Mononuclear cell (primary cell): ENCODE measurements at regions not wholly inside any gene's neighbourhood (a gene's known extent, or its start where the extent isn't known, plus 50 kb on each side); places are given as distances from the start of the nearest gene placed in this dataset.

Experiments
- H3K27me3 ChIP-seq: 2 replicates; pipeline ENCODE4 v1.6.0; 2011; ENCODE audit warnings: low read length, control low read depth; ENCODE audit not compliant: insufficient read depth
- H3K4me1 ChIP-seq: 2 replicates; pipeline ENCODE4 v1.5.1; 2011; ENCODE audit warnings: mild to moderate bottlenecking, low read length, control low read depth; ENCODE audit not compliant: insufficient read depth
- H3K4me3 ChIP-seq: 2 replicates; pipeline ENCODE4 v1.5.1; 2011; ENCODE audit warnings: mild to moderate bottlenecking, low read length, moderate library complexity
- H3K9me3 ChIP-seq: 2 replicates; pipeline ENCODE4 v1.5.1; 2011; ENCODE audit warnings: low read depth, mild to moderate bottlenecking, control low read depth, low read length

GRCh38 chr3:66667263-66667662, 166.4 kb upstream of the LRIG1 start:
- Histone ChIP-seq H3K4me1 (no peaks in the 10 kb centered on the region), H3K9me3 (no peaks in the 10 kb centered on the region), H3K27me3 (no peaks in the 10 kb centered on the region), H3K4me3 (no peak overlapping the region)

GRCh38 chr3:66671291-66671690, 170.5 kb upstream of the LRIG1 start:
- Histone ChIP-seq H3K9me3 (no peaks in the 10 kb centered on the region), H3K27me3 (no peaks in the 10 kb centered on the region), H3K4me1 (no peaks in the 10 kb centered on the region), H3K4me3 (no peak overlapping the region)

GRCh38 chr3:66672830-66673229, 172.0 kb upstream of the LRIG1 start:
- H3K9me3 ChIP-seq = no peaks in the 10 kb centered on the region
- H3K27me3 ChIP-seq = peaks cover 3% of the 10 kb centered on the region
- no peaks in the 10 kb centered on the region for H3K4me1 ChIP-seq
- no peak overlapping the region for H3K4me3 ChIP-seq

GRCh38 chr3:66673293-66673692, 172.5 kb upstream of the LRIG1 start:
- no peak overlapping the region for H3K4me3 ChIP-seq
- peaks cover 3% of the 10 kb centered on the region for H3K27me3 ChIP-seq
- no peaks in the 10 kb centered on the region for H3K4me1 ChIP-seq
- no peaks in the 10 kb centered on the region for H3K9me3 ChIP-seq

- Histone ChIP-seq H3K4me1 (no peaks in the 10 kb centered on the region), H3K4me3 (no peak overlapping the region), H3K27me3 (peaks cover 3% of the 10 kb centered on the region), H3K9me3 (no peaks in the 10 kb centered on the region)
Measured at GRCh38 chr3:66675366-66675765, 174.5 kb upstream of the LRIG1 start.

- Histone ChIP-seq H3K27me3 (no peaks in the 10 kb centered on the region), H3K4me1 (no peaks in the 10 kb centered on the region), H3K4me3 (no peak overlapping the region)
Measured at GRCh38 chr3:66692042-66692765, 191.4 kb upstream of the LRIG1 start.

GRCh38 chr3:66692766-66693150, 191.9 kb upstream of the LRIG1 start:
- no peaks in the 10 kb centered on the region for H3K27me3 ChIP-seq
- H3K4me1 ChIP-seq = no peaks in the 10 kb centered on the region
- no peaks in the 10 kb centered on the region for H3K9me3 ChIP-seq
- no peak overlapping the region for H3K4me3 ChIP-seq

More at GRCh38 chr3:66692042-66692765, 191.4 kb upstream of the LRIG1 start:
- H3K9me3 ChIP-seq = no peaks in the 10 kb centered on the region

GRCh38 chr3:66693461-66694031, 192.7 kb upstream of the LRIG1 start:
- H3K9me3 ChIP-seq = no peaks in the 10 kb centered on the region
- no peaks in the 10 kb centered on the region for H3K27me3 ChIP-seq
- no peaks in the 10 kb centered on the region for H3K4me1 ChIP-seq
- no peak overlapping the region for H3K4me3 ChIP-seq

- no peaks in the 10 kb centered on the region for H3K4me1 ChIP-seq
- no peak overlapping the region for H3K4me3 ChIP-seq
- no peaks in the 10 kb centered on the region for H3K9me3 ChIP-seq
- no peaks in the 10 kb centered on the region for H3K27me3 ChIP-seq
Measured at GRCh38 chr3:66702126-66702525, 201.3 kb upstream of the LRIG1 start.

GRCh38 chr3:66703501-66703900, 202.7 kb upstream of the LRIG1 start:
- Histone ChIP-seq H3K4me1 (no peaks in the 10 kb centered on the region), H3K9me3 (no peaks in the 10 kb centered on the region), H3K4me3 (no peak overlapping the region), H3K27me3 (peaks cover under 1% of the 10 kb centered on the region)

GRCh38 chr3:66705076-66705475, 204.3 kb upstream of the LRIG1 start:
- no peaks in the 10 kb centered on the region for H3K4me1 ChIP-seq
- H3K9me3 ChIP-seq = no peaks in the 10 kb centered on the region
- no peak overlapping the region for H3K4me3 ChIP-seq
- peaks cover 2% of the 10 kb centered on the region for H3K27me3 ChIP-seq

GRCh38 chr3:66706890-66707289, 206.1 kb upstream of the LRIG1 start:
- H3K4me1 ChIP-seq = no peaks in the 10 kb centered on the region
- no peaks in the 10 kb centered on the region for H3K9me3 ChIP-seq
- peaks cover 2% of the 10 kb centered on the region for H3K27me3 ChIP-seq
- H3K4me3 ChIP-seq = no peak overlapping the region

- Histone ChIP-seq H3K9me3 (no peaks in the 10 kb centered on the region), H3K4me3 (no peak overlapping the region), H3K27me3 (peaks cover 2% of the 10 kb centered on the region), H3K4me1 (no peaks in the 10 kb centered on the region)
Measured at GRCh38 chr3:66709532-66709931, 208.7 kb upstream of the LRIG1 start.

- H3K4me3 ChIP-seq = no peak overlapping the region
- no peaks in the 10 kb centered on the region for H3K4me1 ChIP-seq
- no peaks in the 10 kb centered on the region for H3K9me3 ChIP-seq
- peaks cover 2% of the 10 kb centered on the region for H3K27me3 ChIP-seq
Measured at GRCh38 chr3:66712210-66712609, 211.4 kb upstream of the LRIG1 start.

- Histone ChIP-seq H3K4me3 (no peak overlapping the region), H3K4me1 (no peaks in the 10 kb centered on the region), H3K27me3 (no peaks in the 10 kb centered on the region), H3K9me3 (no peaks in the 10 kb centered on the region)
Measured at GRCh38 chr3:66713921-66714320, 213.1 kb upstream of the LRIG1 start.

GRCh38 chr3:66715806-66716205, 215.0 kb upstream of the LRIG1 start:
- Histone ChIP-seq H3K4me1 (no peaks in the 10 kb centered on the region), H3K4me3 (no peak overlapping the region), H3K27me3 (no peaks in the 10 kb centered on the region), H3K9me3 (no peaks in the 10 kb centered on the region)
